ENCODE measurements at regions not wholly inside any gene's neighbourhood (a gene's known extent, or its start where the extent isn't known, plus 50 kb on each side); places are given as distances from the start of the nearest gene placed in this dataset.
"Not testable (repeated sequence)": the region's sequence is repeated elsewhere in the genome, so short reads cannot be mapped to it uniquely, and the experiment has no call there.

DNA sequence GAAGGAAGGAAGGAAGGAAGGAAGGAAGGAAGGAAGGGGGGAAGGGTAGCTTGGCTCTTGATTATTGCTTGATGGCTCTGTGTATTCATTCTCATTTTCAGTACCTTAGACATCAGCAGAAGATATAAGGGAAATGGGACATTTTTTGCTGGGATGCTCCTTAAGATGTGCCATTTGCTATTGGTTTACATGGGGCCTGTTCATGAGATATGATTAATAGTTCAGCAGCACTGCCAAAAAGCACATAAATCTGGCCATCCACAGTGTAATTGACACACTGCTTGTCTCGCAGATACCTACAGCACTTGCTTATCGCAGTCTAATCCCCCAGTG lies 137.5 kb upstream of the JARID2 start:
- Mint-ChIP-seq H3K36me3 (ENCODE audit: low read depth) (no peaks in the 10 kb centered on the region), H3K4me3 (no peak overlapping the region), H3K27ac (ENCODE audit: unreplicated experiment) (no peak overlapping the region), H3K9me3 (peaks cover 3% of the 10 kb centered on the region), H3K4me1 (no peaks in the 10 kb centered on the region), H3K27me3 (ENCODE audit: low read depth) (no peaks in the 10 kb centered on the region)
- DNase-seq (ENCODE audit: low read depth, low spot score): no peak
- no peak for TF ChIP-seq CTCF (conservative IDR thresholded peaks at IDR 0.05)

- H3K27me3 Mint-ChIP-seq (ENCODE audit: low read depth): no peaks in the 10 kb centered on the region
- H3K4me3 Mint-ChIP-seq: no peak overlapping the region
- H3K9me3 Mint-ChIP-seq: peaks cover 3% of the 10 kb centered on the region
- no peak for DNase-seq (ENCODE audit: low read depth, low spot score)
- no peak for TF ChIP-seq CTCF (conservative IDR thresholded peaks at IDR 0.05)
- no peaks in the 10 kb centered on the region for H3K36me3 Mint-ChIP-seq (ENCODE audit: low read depth)
- H3K4me1 Mint-ChIP-seq: no peaks in the 10 kb centered on the region
- H3K27ac Mint-ChIP-seq (ENCODE audit: unreplicated experiment): no peak overlapping the region
Measured at GRCh38 chr6:15109338-15110090, 136.4 kb upstream of the JARID2 start.

GRCh38 chr6:15110726-15111354 lies 135.0 kb upstream of the JARID2 start:
- TF ChIP-seq CTCF (conservative IDR thresholded peaks at IDR 0.05): no peak
- Mint-ChIP-seq H3K4me1 (no peaks in the 10 kb centered on the region), H3K4me3 (no peak overlapping the region), H3K36me3 (ENCODE audit: low read depth) (no peaks in the 10 kb centered on the region), H3K27ac (ENCODE audit: unreplicated experiment) (no peak overlapping the region), H3K9me3 (no peaks in the 10 kb centered on the region), H3K27me3 (ENCODE audit: low read depth) (no peaks in the 10 kb centered on the region)
- no peak for DNase-seq (ENCODE audit: low read depth, low spot score)

DNA sequence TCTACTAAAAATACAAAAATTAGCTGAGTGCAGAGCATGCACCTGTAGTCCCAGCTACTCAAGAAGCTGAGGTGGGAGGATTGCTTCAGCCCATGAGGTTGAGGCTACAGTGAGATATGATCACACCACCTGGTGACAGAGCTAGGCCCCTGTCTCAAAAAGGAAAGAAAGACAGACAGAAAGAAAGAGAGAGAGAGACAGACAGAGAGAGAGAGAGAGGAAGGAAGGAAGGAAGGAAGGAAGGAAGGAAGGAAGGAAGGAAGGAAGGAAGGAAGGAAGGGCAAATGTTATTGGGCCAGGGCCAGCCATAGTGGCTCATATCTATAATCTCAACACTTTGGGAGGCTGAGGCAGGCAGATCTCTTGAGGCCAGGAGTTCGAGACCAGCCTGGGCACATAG lies 134.3 kb upstream of the JARID2 start:
- not testable (repeated sequence) for DNase-seq (ENCODE audit: low read depth, low spot score); H3K27me3 Mint-ChIP-seq (ENCODE audit: low read depth); H3K27ac Mint-ChIP-seq (ENCODE audit: unreplicated experiment); H3K36me3 Mint-ChIP-seq (ENCODE audit: low read depth); H3K4me1 Mint-ChIP-seq; H3K9me3 Mint-ChIP-seq; H3K4me3 Mint-ChIP-seq

DNA sequence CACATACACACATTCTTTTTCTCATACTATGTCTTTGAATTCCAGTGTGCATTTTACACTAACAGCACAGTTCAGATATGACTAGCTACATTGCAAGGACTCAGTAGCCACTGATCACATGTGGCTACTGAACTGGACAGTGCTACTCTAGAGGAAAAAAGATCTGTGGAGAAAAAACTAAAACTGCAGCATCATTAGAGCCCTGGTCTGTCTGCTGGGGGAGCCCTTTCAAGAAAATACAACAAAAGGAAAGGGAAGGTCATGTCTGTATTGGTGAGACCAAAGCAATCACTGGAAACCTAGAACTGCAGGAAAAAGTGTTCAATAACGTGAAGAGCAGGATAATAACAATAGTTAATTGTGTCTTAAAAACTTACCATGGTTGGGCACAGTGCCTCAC lies 132.3 kb upstream of the JARID2 start:
- Mint-ChIP-seq H3K36me3 (ENCODE audit: low read depth) (no peaks in the 10 kb centered on the region), H3K4me1 (no peaks in the 10 kb centered on the region), H3K27me3 (ENCODE audit: low read depth) (no peaks in the 10 kb centered on the region), H3K9me3 (no peaks in the 10 kb centered on the region), H3K27ac (ENCODE audit: unreplicated experiment) (no peak overlapping the region), H3K4me3 (no peak overlapping the region)
- DNase-seq (ENCODE audit: low read depth, low spot score): no peak
- TF ChIP-seq CTCF (conservative IDR thresholded peaks at IDR 0.05): no peak

- no peak overlapping the region for H3K4me3 Mint-ChIP-seq
- H3K36me3 Mint-ChIP-seq (ENCODE audit: low read depth): no peaks in the 10 kb centered on the region
- no peak for DNase-seq (ENCODE audit: low read depth, low spot score)
- H3K27me3 Mint-ChIP-seq (ENCODE audit: low read depth): no peaks in the 10 kb centered on the region
- H3K9me3 Mint-ChIP-seq: no peaks in the 10 kb centered on the region
- H3K27ac Mint-ChIP-seq (ENCODE audit: unreplicated experiment): no peak overlapping the region
- no peak for TF ChIP-seq CTCF (conservative IDR thresholded peaks at IDR 0.05)
- no peaks in the 10 kb centered on the region for H3K4me1 Mint-ChIP-seq
Measured at GRCh38 chr6:15114061-15114460, 131.8 kb upstream of the JARID2 start.
